K562 (cell line): ENCODE measurements at regions not wholly inside any gene's neighbourhood (a gene's known extent, or its start where the extent isn't known, plus 50 kb on each side); places are given as distances from the start of the nearest gene placed in this dataset.

Experiments
- TF ChIP-seq, protein P1 (sequence below), 2 experiments: fragments of 450-650 bp in 1 of 2; sonication (generic) in 1 of 2; formaldehyde crosslinking in 1 of 2; IDR thresholded peaks; 2 replicates each; pipeline versions ENCODE4 v1.7.1 to v1.9.0; 2016 to 2022; ENCODE audit warnings: inconsistent platforms in 1 of 2, mild to moderate bottlenecking in 1 of 2, missing genetic modification reagents in 1 of 2
- TF ChIP-seq, protein P2 (sequence below): fragments of 250-450 bp; sonication (Bioruptor Pico); IDR thresholded peaks from 2 replicates; pipeline ENCODE4 v1.5.0; 2020; ENCODE audit warnings: mild to moderate bottlenecking
- TF ChIP-seq, protein P3 (sequence below): fragments of 250-450 bp; sonication (Bioruptor Pico); IDR thresholded peaks from 2 replicates; pipeline ENCODE4 v1.5.0; 2022; ENCODE audit warnings: mild to moderate bottlenecking

DNA sequence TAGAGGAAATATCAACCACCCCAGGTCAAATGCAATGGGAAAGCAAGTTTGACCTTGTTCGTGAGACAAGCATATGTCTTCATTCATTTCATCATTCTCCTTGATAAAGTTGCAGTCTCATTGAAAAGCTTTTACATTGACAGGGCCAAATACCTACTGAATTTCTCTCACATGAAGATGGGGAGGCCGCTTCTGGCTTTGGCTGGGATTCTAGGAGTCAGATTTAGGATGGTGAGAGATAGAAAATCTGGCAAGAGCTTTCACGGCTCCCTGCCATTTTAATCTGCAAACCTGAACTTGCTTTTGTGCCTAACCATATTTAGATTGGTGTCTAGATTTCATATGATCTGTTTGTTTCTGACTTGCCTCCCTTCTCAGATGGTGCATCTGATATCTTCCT, 88.0 kb downstream of the TMEM100 start (continued):
- TF ChIP-seq, protein P1, sequence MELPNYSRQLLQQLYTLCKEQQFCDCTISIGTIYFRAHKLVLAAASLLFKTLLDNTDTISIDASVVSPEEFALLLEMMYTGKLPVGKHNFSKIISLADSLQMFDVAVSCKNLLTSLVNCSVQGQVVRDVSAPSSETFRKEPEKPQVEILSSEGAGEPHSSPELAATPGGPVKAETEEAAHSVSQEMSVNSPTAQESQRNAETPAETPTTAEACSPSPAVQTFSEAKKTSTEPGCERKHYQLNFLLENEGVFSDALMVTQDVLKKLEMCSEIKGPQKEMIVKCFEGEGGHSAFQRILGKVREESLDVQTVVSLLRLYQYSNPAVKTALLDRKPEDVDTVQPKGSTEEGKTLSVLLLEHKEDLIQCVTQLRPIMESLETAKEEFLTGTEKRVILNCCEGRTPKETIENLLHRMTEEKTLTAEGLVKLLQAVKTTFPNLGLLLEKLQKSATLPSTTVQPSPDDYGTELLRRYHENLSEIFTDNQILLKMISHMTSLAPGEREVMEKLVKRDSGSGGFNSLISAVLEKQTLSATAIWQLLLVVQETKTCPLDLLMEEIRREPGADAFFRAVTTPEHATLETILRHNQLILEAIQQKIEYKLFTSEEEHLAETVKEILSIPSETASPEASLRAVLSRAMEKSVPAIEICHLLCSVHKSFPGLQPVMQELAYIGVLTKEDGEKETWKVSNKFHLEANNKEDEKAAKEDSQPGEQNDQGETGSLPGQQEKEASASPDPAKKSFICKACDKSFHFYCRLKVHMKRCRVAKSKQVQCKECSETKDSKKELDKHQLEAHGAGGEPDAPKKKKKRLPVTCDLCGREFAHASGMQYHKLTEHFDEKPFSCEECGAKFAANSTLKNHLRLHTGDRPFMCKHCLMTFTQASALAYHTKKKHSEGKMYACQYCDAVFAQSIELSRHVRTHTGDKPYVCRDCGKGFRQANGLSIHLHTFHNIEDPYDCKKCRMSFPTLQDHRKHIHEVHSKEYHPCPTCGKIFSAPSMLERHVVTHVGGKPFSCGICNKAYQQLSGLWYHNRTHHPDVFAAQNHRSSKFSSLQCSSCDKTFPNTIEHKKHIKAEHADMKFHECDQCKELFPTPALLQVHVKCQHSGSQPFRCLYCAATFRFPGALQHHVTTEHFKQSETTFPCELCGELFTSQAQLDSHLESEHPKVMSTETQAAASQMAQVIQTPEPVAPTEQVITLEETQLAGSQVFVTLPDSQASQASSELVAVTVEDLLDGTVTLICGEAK (IDR thresholded peaks at IDR 0.05) = peak; percentile 42; the same call in 1 of the 2 replicates
- TF ChIP-seq, protein P1 (CRISPR knock-in tag; IDR thresholded peaks at IDR 0.05) = no peak
- TF ChIP-seq, protein P2, sequence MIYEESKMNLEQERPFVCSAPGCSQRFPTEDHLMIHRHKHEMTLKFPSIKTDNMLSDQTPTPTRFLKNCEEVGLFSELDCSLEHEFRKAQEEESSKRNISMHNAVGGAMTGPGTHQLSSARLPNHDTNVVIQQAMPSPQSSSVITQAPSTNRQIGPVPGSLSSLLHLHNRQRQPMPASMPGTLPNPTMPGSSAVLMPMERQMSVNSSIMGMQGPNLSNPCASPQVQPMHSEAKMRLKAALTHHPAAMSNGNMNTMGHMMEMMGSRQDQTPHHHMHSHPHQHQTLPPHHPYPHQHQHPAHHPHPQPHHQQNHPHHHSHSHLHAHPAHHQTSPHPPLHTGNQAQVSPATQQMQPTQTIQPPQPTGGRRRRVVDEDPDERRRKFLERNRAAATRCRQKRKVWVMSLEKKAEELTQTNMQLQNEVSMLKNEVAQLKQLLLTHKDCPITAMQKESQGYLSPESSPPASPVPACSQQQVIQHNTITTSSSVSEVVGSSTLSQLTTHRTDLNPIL (CRISPR knock-in tag) = no peak
- TF ChIP-seq, protein P3, sequence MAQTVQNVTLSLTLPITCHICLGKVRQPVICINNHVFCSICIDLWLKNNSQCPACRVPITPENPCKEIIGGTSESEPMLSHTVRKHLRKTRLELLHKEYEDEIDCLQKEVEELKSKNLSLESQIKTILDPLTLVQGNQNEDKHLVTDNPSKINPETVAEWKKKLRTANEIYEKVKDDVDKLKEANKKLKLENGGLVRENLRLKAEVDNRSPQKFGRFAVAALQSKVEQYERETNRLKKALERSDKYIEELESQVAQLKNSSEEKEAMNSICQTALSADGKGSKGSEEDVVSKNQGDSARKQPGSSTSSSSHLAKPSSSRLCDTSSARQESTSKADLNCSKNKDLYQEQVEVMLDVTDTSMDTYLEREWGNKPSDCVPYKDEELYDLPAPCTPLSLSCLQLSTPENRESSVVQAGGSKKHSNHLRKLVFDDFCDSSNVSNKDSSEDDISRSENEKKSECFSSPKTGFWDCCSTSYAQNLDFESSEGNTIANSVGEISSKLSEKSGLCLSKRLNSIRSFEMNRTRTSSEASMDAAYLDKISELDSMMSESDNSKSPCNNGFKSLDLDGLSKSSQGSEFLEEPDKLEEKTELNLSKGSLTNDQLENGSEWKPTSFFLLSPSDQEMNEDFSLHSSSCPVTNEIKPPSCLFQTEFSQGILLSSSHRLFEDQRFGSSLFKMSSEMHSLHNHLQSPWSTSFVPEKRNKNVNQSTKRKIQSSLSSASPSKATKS (CRISPR knock-in tag) = no peak
